ENCODE measurements at regions not wholly inside any gene's neighbourhood (a gene's known extent, or its start where the extent isn't known, plus 50 kb on each side); places are given as distances from the start of the nearest gene placed in this dataset.

GRCh38 chr1:228546541-228547463 lies 59.6 kb downstream of the RNF187 start:
- DNase-seq: no peak

DNA sequence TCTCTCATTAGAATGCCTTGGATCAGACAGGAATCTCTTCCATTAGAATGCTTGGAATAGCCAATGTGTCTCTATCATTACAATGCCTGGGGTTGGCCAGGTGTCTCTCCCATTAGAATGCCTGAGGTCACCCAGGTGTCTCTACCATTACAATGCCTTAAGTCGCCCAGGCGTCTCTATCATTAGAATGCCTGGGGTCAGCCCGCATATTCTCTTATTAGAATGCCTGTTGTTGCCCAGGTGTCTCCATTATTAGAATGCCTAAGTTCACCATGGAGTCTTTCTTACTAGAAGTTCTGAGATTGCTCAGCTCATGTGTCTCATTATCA lies 60.2 kb downstream of the RNF187 start:
- DNase-seq: no peak

GRCh38 chr1:228548788-228549187 lies 61.6 kb downstream of the RNF187 start:
- no peak for DNase-seq

- DNase-seq: no peak
Observed at GRCh38 chr1:228552596-228553176, 65.5 kb downstream of the RNF187 start.

DNA sequence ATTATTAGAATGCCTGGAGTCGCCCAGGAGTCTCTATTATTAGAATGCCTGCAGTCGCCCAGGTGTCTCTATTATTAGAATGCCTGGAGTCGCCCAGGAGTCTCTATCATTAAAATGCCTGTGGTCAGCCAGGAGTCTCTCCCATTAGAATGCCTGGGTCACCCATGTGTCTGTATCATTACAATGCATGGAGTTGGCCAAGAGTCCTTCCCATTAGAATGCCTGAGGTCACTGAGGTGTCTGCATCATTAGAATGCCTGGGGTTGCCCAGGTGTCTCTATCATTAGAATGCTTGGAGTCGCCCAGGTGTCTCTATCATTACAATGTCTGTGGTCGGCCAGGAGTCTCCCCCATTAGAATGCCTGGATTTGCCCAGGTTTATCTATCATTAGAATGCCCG lies 66.9 kb downstream of the RNF187 start:
- no peak for DNase-seq

- DNase-seq: peak; percentile 75
Observed at GRCh38 chr1:228555074-228555994, 68.2 kb downstream of the RNF187 start.

DNA sequence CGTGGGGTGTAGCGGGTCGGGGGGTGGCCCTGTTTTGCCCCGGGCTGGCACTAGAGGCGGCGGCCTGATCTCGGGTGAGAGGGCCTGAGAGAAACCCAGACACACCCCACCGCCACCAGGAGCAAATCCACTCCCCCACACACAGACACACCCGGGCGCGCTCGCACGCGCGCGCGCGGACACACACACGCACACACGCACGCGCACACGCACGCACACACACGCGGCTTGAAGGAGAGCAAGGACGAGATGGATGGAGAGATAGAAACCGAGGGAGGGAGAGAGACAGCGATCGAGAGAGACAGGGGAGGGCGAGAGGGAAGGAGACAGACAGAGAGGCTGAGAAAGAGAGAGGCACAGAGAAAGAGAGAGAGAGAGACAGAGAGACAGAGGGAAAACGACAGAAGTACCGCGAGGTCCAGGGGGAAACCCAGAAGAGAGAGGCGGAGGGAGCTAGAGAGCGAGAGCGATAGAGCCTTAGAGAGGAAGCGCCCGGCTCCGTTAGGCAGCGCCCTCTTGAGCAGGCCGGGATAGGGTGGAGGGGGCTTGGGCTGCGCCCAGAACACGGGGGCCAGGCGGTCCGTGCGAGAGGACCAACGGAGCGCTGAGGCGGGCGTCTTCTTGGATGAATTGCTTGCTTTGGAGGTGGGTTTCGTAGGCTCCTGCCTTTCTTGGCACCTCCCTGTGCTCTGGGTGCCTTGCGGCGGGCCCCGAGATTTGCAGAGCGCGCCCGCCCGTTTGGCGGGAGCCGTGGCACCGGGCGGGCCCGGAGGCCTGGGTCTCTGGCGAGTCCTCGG lies 69.7 kb downstream of the RNF187 start:
- peak; percentile 83 for DNase-seq

All from activated CD8-positive, alpha-beta memory T cell treated with anti-CD3 and anti-CD28 coated beads, Interleukin-2, amount 50 U/mL, for 48 hours (primary cell).